ENCODE measurements at regions not wholly inside any gene's neighbourhood (a gene's known extent, or its start where the extent isn't known, plus 50 kb on each side); places are given as distances from the start of the nearest gene placed in this dataset.

DNA sequence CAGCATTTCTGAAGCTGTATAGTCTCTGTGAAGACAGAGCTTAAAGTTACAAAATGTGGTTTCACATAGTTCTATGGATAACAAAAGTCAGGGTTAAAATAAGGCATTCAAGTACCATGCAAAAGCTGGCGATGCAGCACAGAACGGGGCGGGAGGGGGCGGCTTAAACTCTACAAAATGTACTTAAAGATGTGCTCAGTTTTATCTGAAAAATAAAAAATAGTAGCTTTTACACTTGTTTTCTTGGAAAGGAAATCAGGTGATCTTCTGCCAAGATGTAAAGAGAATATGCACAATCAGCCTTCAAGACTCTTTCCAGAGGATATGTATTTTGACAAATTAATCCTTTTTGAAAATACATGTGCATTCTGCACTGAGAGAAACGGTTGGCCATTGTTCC, 301.7 kb upstream of the EMCN start:
- no TSS peak for BruUV-seq (replicated peaks)
- no peak overlapping the region for H3K9ac ChIP-seq (replicated peaks; ENCODE audit: extremely low read depth, insufficient read depth, low read length)
- DNase-seq (ENCODE audit: low read depth, low spot score) (no peak), FAIRE-seq (no peak)
- no peak overlapping the region for H3K4me2 ChIP-seq (ENCODE audit: insufficient read depth, low read length)
- no peak overlapping the region for H3K27ac ChIP-seq (ENCODE audit: insufficient read depth, low read depth, low read length)
- no peaks in the 10 kb centered on the region for H3K79me2 ChIP-seq (ENCODE audit: control insufficient read depth, insufficient read depth, low read length)
- no peak overlapping the region for H2AFZ ChIP-seq (ENCODE audit: low read depth, low read length)
- intact Hi-C loops (cut with micrococcal nuclease) = no loop called here
- H3K4me3 ChIP-seq (replicated peaks in 1 of 3; ENCODE audit: insufficient read depth in 1 of 3, low read depth in 1 of 3, low read length in 3 of 3) = no peak overlapping the region
- H3K9me3 ChIP-seq (replicated peaks; ENCODE audit: control insufficient read depth, insufficient read depth, low read length) = no peaks in the 10 kb centered on the region
- dilution Hi-C loops (cut with MboI; ENCODE audit: extremely low pct_ligation_motif_present, low sequenced_read_pairs) = no loop called here
- H4K20me1 ChIP-seq (replicated peaks; ENCODE audit: control insufficient read depth, extremely low read depth, insufficient read depth, low read length) = no peaks in the 10 kb centered on the region
- no peaks in the 10 kb centered on the region for H3K27me3 ChIP-seq (ENCODE audit: control insufficient read depth in 2 of 2, insufficient read depth in 2 of 2, low read length in 2 of 2)
- H3K4me1 ChIP-seq (ENCODE audit: control insufficient read depth, extremely low read depth, insufficient read depth, low read length) = no peaks in the 10 kb centered on the region
- POLR2A ChIA-PET = no interaction called here
- CTCF ChIA-PET = interaction anchor here (1.1 kb wide), 1 partner anchor 22 kb away, joined by 3 read pairs; no protein-coding TSS in a partner anchor
- TF ChIP-seq POLR2A (IDR thresholded peaks at IDR 0.05; ENCODE audit: low read depth, low read length) (no peak), MAX (IDR thresholded peaks at IDR 0.05; ENCODE audit: insufficient read depth, insufficient read length) (no peak), CTCF (IDR thresholded peaks at IDR 0.05; ENCODE audit: extremely low read depth in 1 of 2, insufficient read depth in 1 of 2, low read depth in 1 of 2, low read length in 2 of 2) (no peak), GATA2 (IDR thresholded peaks at IDR 0.05; ENCODE audit: insufficient read depth, insufficient read length, low read depth, low read length) (no peak), MYC (IDR thresholded peaks at IDR 0.05; ENCODE audit: low read depth, low read length) (no peak), POLR2AphosphoS5 (IDR thresholded peaks at IDR 0.05; ENCODE audit: insufficient read depth, low read depth, low read length) (no peak), FOS (IDR thresholded peaks at IDR 0.05; ENCODE audit: borderline replicate concordance, insufficient read depth, low read length) (no peak), EZH2 (IDR thresholded peaks at IDR 0.05; ENCODE audit: borderline replicate concordance, low read depth, low read length, severe bottlenecking) (no peak), JUN (IDR thresholded peaks at IDR 0.05; ENCODE audit: borderline replicate concordance, insufficient read depth, insufficient read length, low read depth) (no peak)
- no peaks in the 10 kb centered on the region for H3K9me1 ChIP-seq (replicated peaks; ENCODE audit: control insufficient read depth, extremely low read depth, insufficient read depth, low read length)
- no peaks in the 10 kb centered on the region for H3K36me3 ChIP-seq (ENCODE audit: control insufficient read depth in 2 of 2, extremely low read depth in 1 of 2, insufficient read depth in 2 of 2, low read length in 2 of 2)

Data from endothelial cell of umbilical vein (primary cell).